K562 (cell line): ENCODE measurements at regions not wholly inside any gene's neighbourhood (a gene's known extent, or its start where the extent isn't known, plus 50 kb on each side); places are given as distances from the start of the nearest gene placed in this dataset.

Source experiments
- ATF2 ChIP-seq: sonication (generic); formaldehyde crosslinking; IDR thresholded peaks from 2 replicates; pipeline ENCODE4 v1.8.1; 2022; ENCODE audit warnings: missing genetic modification reagents
- CREB1 ChIP-seq, 2 experiments: sonication (generic) in 1 of 2; formaldehyde crosslinking in 1 of 2; IDR thresholded peaks; 2 replicates each; pipeline versions ENCODE4 v1.6.1 to v1.8.0; 2012 to 2022; ENCODE audit warnings: inconsistent platforms in 1 of 2, mild to moderate bottlenecking in 1 of 2, missing genetic modification reagents in 1 of 2, moderate library complexity in 1 of 2
- HDAC3 ChIP-seq: fragments of 450-650 bp; IDR thresholded peaks from 2 replicates; pipeline ENCODE4 v1.6.1; 2018; ENCODE audit warnings: borderline replicate concordance, mild to moderate bottlenecking, moderate library complexity; ENCODE audit not compliant: partially characterized antibody
- NELFE ChIP-seq: IDR thresholded peaks from 2 replicates; pipeline ENCODE4 v1.6.1; 2011; ENCODE audit warnings: mild to moderate bottlenecking; ENCODE audit not compliant: insufficient read depth, insufficient read length
- NFATC3 ChIP-seq: fragments of 450-650 bp; IDR thresholded peaks from 2 replicates; pipeline ENCODE4 v1.6.1; 2017; ENCODE audit warnings: mild to moderate bottlenecking
- NR1H2 ChIP-seq: sonication (generic); formaldehyde crosslinking; IDR thresholded peaks from 2 replicates; pipeline ENCODE4 v1.4.0; 2020; ENCODE audit warnings: mild to moderate bottlenecking, missing genetic modification reagents
- PURB ChIP-seq: sonication (generic); formaldehyde crosslinking; IDR thresholded peaks from 2 replicates; pipeline ENCODE4 v1.9.0; 2021; ENCODE audit warnings: low read depth, mild to moderate bottlenecking, missing genetic modification reagents
- RB1 ChIP-seq: fragments of 450-650 bp; IDR thresholded peaks from 2 replicates; pipeline ENCODE4 v1.6.1; 2017; ENCODE audit warnings: low read depth, mild to moderate bottlenecking
- RBFOX2 ChIP-seq: fragments of 200-400 bp; formaldehyde crosslinking; IDR thresholded peaks from 2 replicates; pipeline ENCODE4 v1.6.1; 2017; ENCODE audit warnings: low read depth, mild to moderate bottlenecking, low read length, moderate library complexity
- RFX1 ChIP-seq: fragments of 450-650 bp; IDR thresholded peaks from 2 replicates; pipeline ENCODE4 v1.6.1; 2016; ENCODE audit warnings: mild to moderate bottlenecking, moderate library complexity
- SAP30 ChIP-seq: fragments of 200-600 bp; sonication (generic); IDR thresholded peaks from 2 replicates; pipeline ENCODE4 v1.6.1; 2012; ENCODE audit warnings: borderline replicate concordance, low read depth, mild to moderate bottlenecking, moderate library complexity, low read length, control low read depth, inconsistent platforms; ENCODE audit not compliant: insufficient read depth, poor library complexity, severe bottlenecking
- SMC3 ChIP-seq: conservative IDR thresholded peaks from 2 replicates; pipeline ENCODE4 v1.6.1; 2011; ENCODE audit warnings: low read depth, low read length, improper control_type of control experiment; ENCODE audit not compliant: insufficient read depth
- SREBF2 ChIP-seq: sonication (generic); formaldehyde crosslinking; IDR thresholded peaks from 2 replicates; pipeline ENCODE4 v1.4.0; 2020; ENCODE audit warnings: mild to moderate bottlenecking, missing genetic modification reagents
- SRSF3 ChIP-seq: fragments of 200-400 bp; formaldehyde crosslinking; IDR thresholded peaks from 2 replicates; pipeline ENCODE4 v1.6.1; 2016; ENCODE audit warnings: mild to moderate bottlenecking, low read length, moderate library complexity; ENCODE audit not compliant: insufficient read depth
- ZBTB8A ChIP-seq: fragments of 450-650 bp; IDR thresholded peaks from 2 replicates; pipeline ENCODE4 v1.6.1; 2018; ENCODE audit warnings: mild to moderate bottlenecking, moderate library complexity; ENCODE audit not compliant: partially characterized antibody
- ZNF121 ChIP-seq: sonication (generic); formaldehyde crosslinking; conservative IDR thresholded peaks from 2 replicates; pipeline ENCODE4 v1.8.0; 2022; ENCODE audit warnings: missing genetic modification reagents
- ZNF24 ChIP-seq: fragments of 450-650 bp; IDR thresholded peaks from 2 replicates; pipeline ENCODE4 v1.6.1; 2016
- ZNF408 ChIP-seq: fragments of 250-450 bp; sonication (Bioruptor Pico); IDR thresholded peaks from 2 replicates; pipeline ENCODE4 v1.4.0; 2020; ENCODE audit warnings: low read depth, mild to moderate bottlenecking, moderate library complexity
- ZNF584 ChIP-seq: fragments of 200-800 bp; sonication (Bioruptor generic); IDR thresholded peaks from 2 replicates; pipeline ENCODE4 v1.6.1; 2016; ENCODE audit warnings: low read depth, mild to moderate bottlenecking, missing genetic modification characterization, missing compliant biosample characterization
- ZNF586 ChIP-seq: fragments of 450-650 bp; formaldehyde crosslinking; conservative IDR thresholded peaks from 2 replicates; pipeline ENCODE4 v1.4.0; 2020; ENCODE audit warnings: mild to moderate bottlenecking, moderate library complexity
- ZNF592 ChIP-seq: fragments of 450-650 bp; IDR thresholded peaks from 2 replicates; pipeline ENCODE4 v1.6.1; 2017; ENCODE audit warnings: antibody characterized with exemption, mild to moderate bottlenecking
- TF ChIP-seq, protein P1 (sequence below): sonication (generic); formaldehyde crosslinking; IDR thresholded peaks from 2 replicates; pipeline ENCODE4 v1.8.0; 2022; ENCODE audit warnings: mild to moderate bottlenecking, low read depth, missing genetic modification reagents
- TF ChIP-seq, protein P2 (sequence below): fragments of 250-450 bp; sonication (Bioruptor Pico); IDR thresholded peaks from 2 replicates; pipeline ENCODE4 v1.8.0; 2022; ENCODE audit warnings: moderate library complexity, mild to moderate bottlenecking, inconsistent platforms

- TF ChIP-seq SREBF2 = no peak
- no peak for TF ChIP-seq NR1H2 (CRISPR knock-in tag)
- no peak for TF ChIP-seq CREB1 (IDR thresholded peaks at IDR 0.05)
- no peak for TF ChIP-seq CREB1 (CRISPR knock-in tag; IDR thresholded peaks at IDR 0.05)
- TF ChIP-seq, protein P1, sequence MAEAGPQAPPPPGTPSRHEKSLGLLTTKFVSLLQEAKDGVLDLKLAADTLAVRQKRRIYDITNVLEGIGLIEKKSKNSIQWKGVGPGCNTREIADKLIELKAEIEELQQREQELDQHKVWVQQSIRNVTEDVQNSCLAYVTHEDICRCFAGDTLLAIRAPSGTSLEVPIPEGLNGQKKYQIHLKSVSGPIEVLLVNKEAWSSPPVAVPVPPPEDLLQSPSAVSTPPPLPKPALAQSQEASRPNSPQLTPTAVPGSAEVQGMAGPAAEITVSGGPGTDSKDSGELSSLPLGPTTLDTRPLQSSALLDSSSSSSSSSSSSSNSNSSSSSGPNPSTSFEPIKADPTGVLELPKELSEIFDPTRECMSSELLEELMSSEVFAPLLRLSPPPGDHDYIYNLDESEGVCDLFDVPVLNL = no peak
- no peak for TF ChIP-seq SMC3
- no peak for TF ChIP-seq PURB
- TF ChIP-seq ZNF24 = no peak
- peak; percentile 44 for TF ChIP-seq HDAC3
- TF ChIP-seq ZNF408 (CRISPR knock-in tag) = no peak
- no peak for TF ChIP-seq ZBTB8A
- peak; percentile 77 for TF ChIP-seq ZNF592
- TF ChIP-seq RFX1 = peak; percentile 80
- no peak for TF ChIP-seq ZNF586 (CRISPR knock-in tag)
- no peak for TF ChIP-seq NFATC3
- TF ChIP-seq RB1 = no peak
- TF ChIP-seq RBFOX2 = no peak
- no peak for TF ChIP-seq ZNF584 (CRISPR knock-in tag)
- no peak for TF ChIP-seq ATF2 (CRISPR knock-in tag)
- TF ChIP-seq ZNF121 (CRISPR knock-in tag) = no peak
- no peak for TF ChIP-seq SAP30
- TF ChIP-seq, protein P2, sequence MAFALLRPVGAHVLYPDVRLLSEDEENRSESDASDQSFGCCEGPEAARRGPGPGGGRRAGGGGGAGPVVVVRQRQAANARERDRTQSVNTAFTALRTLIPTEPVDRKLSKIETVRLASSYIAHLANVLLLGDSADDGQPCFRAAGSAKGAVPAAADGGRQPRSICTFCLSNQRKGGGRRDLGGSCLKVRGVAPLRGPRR (CRISPR knock-in tag) = no peak
- no peak for TF ChIP-seq NELFE
- no peak for TF ChIP-seq SRSF3
Measured at GRCh38 chr14:24688030-24688658, 54.2 kb upstream of the GZMB start (continued).
